HL-60 (cell line): ENCODE measurements at regions not wholly inside any gene's neighbourhood (a gene's known extent, or its start where the extent isn't known, plus 50 kb on each side); places are given as distances from the start of the nearest gene placed in this dataset.
"Not testable (repeated sequence)": the region's sequence is repeated elsewhere in the genome, so short reads cannot be mapped to it uniquely, and the experiment has no call there.

Source experiments
- DNase-seq, 2 experiments: peaks; one replicate each; pipeline ENCODE4 v3.0.0-alpha.2; 2010 to 2020; ENCODE audit warnings: low read depth in 1 of 2, low spot score in 1 of 2
- H3K27ac ChIP-seq: fragments of 250-450 bp; sonication (Bioruptor Pico); replicated peaks from 2 replicates; pipeline ENCODE4 v1.5.1; 2020; ENCODE audit warnings: mild to moderate bottlenecking, moderate library complexity
- H3K27me3 ChIP-seq: fragments of 250-450 bp; sonication (Bioruptor Pico); 2 replicates; pipeline ENCODE4 v1.5.1; 2021; ENCODE audit warnings: mild to moderate bottlenecking, moderate library complexity; ENCODE audit not compliant: insufficient read depth, poor library complexity, severe bottlenecking
- H3K4me3 ChIP-seq: replicated peaks from 2 replicates; pipeline ENCODE4 v1.5.1; 2011; ENCODE audit warnings: mild to moderate bottlenecking, control low read depth, low read length; ENCODE audit not compliant: insufficient read depth
- CTCF ChIP-seq: IDR thresholded peaks from one replicate; pipeline ENCODE4 v1.5.1; 2011; ENCODE audit warnings: low read length, control low read depth, inconsistent platforms; ENCODE audit not compliant: insufficient read depth
- GABPA ChIP-seq: IDR thresholded peaks from 2 replicates; pipeline ENCODE4 v1.6.1; 2012; ENCODE audit warnings: low read depth
- POLR2AphosphoS5 ChIP-seq: IDR thresholded peaks from 2 replicates; pipeline ENCODE4 v1.6.1; 2012; ENCODE audit warnings: low read depth
- REST ChIP-seq: IDR thresholded peaks from 2 replicates; pipeline ENCODE4 v1.6.1; 2012; ENCODE audit warnings: low read depth; ENCODE audit not compliant: insufficient replicate concordance
- SPI1 ChIP-seq: IDR thresholded peaks from 2 replicates; pipeline ENCODE4 v1.6.1; 2012; ENCODE audit warnings: low read depth, mild to moderate bottlenecking, borderline replicate concordance

GRCh38 chr14:48027115-48027514 is 351.7 kb upstream of the MDGA2 start:
- no peaks in the 10 kb centered on the region for H3K27me3 ChIP-seq
- no peak overlapping the region for H3K27ac ChIP-seq
- no peak overlapping the region for H3K4me3 ChIP-seq
- TF ChIP-seq CTCF (no peak), SPI1 (no peak), GABPA (no peak), REST (no peak), POLR2AphosphoS5 (no peak)
- no peak for DNase-seq

GRCh38 chr14:48023881-48024280 is 348.5 kb upstream of the MDGA2 start:
- DNase-seq: no peak
- H3K27ac ChIP-seq: no peak overlapping the region
- no peak for TF ChIP-seq REST
- TF ChIP-seq CTCF: no peak
- no peak for TF ChIP-seq POLR2AphosphoS5
- no peak for TF ChIP-seq SPI1
- no peak for TF ChIP-seq GABPA
- no peaks in the 10 kb centered on the region for H3K27me3 ChIP-seq
- no peak overlapping the region for H3K4me3 ChIP-seq

- DNase-seq, H3K4me3 ChIP-seq, H3K27me3 ChIP-seq, H3K27ac ChIP-seq: not testable (repeated sequence)
Observed at GRCh38 chr14:48011484-48011883, 336.1 kb upstream of the MDGA2 start.

- TF ChIP-seq CTCF: no peak
- no peak for TF ChIP-seq SPI1
- no peak for TF ChIP-seq REST
- TF ChIP-seq POLR2AphosphoS5: no peak
- TF ChIP-seq GABPA: no peak
Observed at GRCh38 chr14:48008646-48009045, 333.2 kb upstream of the MDGA2 start.

More at GRCh38 chr14:48008646-48009045, 333.2 kb upstream of the MDGA2 start:
- Histone ChIP-seq H3K4me3 (no peak overlapping the region), H3K27me3 (no peaks in the 10 kb centered on the region), H3K27ac (no peak overlapping the region)
- no peak for DNase-seq
